Loucy (cell line): ENCODE measurements at regions not wholly inside any gene's neighbourhood (a gene's known extent, or its start where the extent isn't known, plus 50 kb on each side); places are given as distances from the start of the nearest gene placed in this dataset.

Source experiments
- EZH2phosphoT487 ChIP-seq: fragments of 200-600 bp; IDR thresholded peaks from 2 replicates; pipeline ENCODE4 v1.6.1; 2018; ENCODE audit warnings: antibody characterized with exemption, mild to moderate bottlenecking, moderate library complexity, borderline replicate concordance
- TF ChIP-seq, protein P1 (sequence below): fragments of 200-600 bp; sonication (generic); conservative IDR thresholded peaks from 2 replicates; pipeline ENCODE4 v1.5.1; 2014; ENCODE audit warnings: mild to moderate bottlenecking, antibody characterized with exemption, low read length

- TF ChIP-seq, protein P1, sequence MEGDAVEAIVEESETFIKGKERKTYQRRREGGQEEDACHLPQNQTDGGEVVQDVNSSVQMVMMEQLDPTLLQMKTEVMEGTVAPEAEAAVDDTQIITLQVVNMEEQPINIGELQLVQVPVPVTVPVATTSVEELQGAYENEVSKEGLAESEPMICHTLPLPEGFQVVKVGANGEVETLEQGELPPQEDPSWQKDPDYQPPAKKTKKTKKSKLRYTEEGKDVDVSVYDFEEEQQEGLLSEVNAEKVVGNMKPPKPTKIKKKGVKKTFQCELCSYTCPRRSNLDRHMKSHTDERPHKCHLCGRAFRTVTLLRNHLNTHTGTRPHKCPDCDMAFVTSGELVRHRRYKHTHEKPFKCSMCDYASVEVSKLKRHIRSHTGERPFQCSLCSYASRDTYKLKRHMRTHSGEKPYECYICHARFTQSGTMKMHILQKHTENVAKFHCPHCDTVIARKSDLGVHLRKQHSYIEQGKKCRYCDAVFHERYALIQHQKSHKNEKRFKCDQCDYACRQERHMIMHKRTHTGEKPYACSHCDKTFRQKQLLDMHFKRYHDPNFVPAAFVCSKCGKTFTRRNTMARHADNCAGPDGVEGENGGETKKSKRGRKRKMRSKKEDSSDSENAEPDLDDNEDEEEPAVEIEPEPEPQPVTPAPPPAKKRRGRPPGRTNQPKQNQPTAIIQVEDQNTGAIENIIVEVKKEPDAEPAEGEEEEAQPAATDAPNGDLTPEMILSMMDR, result no peak
- TF ChIP-seq EZH2phosphoT487, result no peak
These were observed 130.8 kb upstream of the POC5 start for GRCh38 chr5:75848077-75848476.
